ENCODE measurements at regions not wholly inside any gene's neighbourhood (a gene's known extent, or its start where the extent isn't known, plus 50 kb on each side); places are given as distances from the start of the nearest gene placed in this dataset.
A peak's percentile ranks its signal among the peaks of the same experiment; 100 is the strongest.

- H3K27me3 ChIP-seq: no peaks in the 10 kb centered on the region
- TF ChIP-seq POLR2A (IDR thresholded peaks at IDR 0.05) (no peak), CTCF (IDR thresholded peaks at IDR 0.05) (no peak)
- no peaks in the 10 kb centered on the region for H3K4me1 ChIP-seq
- H3K27ac ChIP-seq: no peak overlapping the region
- H3K36me3 ChIP-seq: no peaks in the 10 kb centered on the region
- DNase-seq: no peak
- intact Hi-C loops (cut with DNase I; ENCODE audit: low total_unique reads): no loop called here
- H3K4me3 ChIP-seq: no peak overlapping the region
- H3K9me3 ChIP-seq: no peaks in the 10 kb centered on the region
Measured at GRCh38 chr16:9484881-9485280, 393.4 kb downstream of the HAPSTR1 start.

- intact Hi-C loops (cut with DNase I; ENCODE audit: low total_unique reads): no loop called here
- H3K27ac ChIP-seq: peak overlapping the region; percentile 69 to 70
Measured at GRCh38 chr16:9489835-9490467, 398.5 kb downstream of the HAPSTR1 start.

GRCh38 chr16:9495824-9496223 is 404.4 kb downstream of the HAPSTR1 start:
- Histone ChIP-seq H3K36me3 (no peaks in the 10 kb centered on the region), H3K4me3 (no peak overlapping the region), H3K27ac (no peak overlapping the region), H3K4me1 (no peaks in the 10 kb centered on the region), H3K9me3 (no peaks in the 10 kb centered on the region), H3K27me3 (no peaks in the 10 kb centered on the region)
- intact Hi-C loops (cut with DNase I; ENCODE audit: low total_unique reads): no loop called here
- no peak for TF ChIP-seq POLR2A (IDR thresholded peaks at IDR 0.05)
- no peak for TF ChIP-seq CTCF (IDR thresholded peaks at IDR 0.05)
- no peak for DNase-seq

More at GRCh38 chr16:9489835-9490467, 398.5 kb downstream of the HAPSTR1 start:
- H3K36me3 ChIP-seq: no peaks in the 10 kb centered on the region
- H3K9me3 ChIP-seq: no peaks in the 10 kb centered on the region
- no peaks in the 10 kb centered on the region for H3K27me3 ChIP-seq
- no peaks in the 10 kb centered on the region for H3K4me1 ChIP-seq
- TF ChIP-seq CTCF (IDR thresholded peaks at IDR 0.05): no peak
- TF ChIP-seq POLR2A (IDR thresholded peaks at IDR 0.05): no peak
- peak; percentile 73 to 80 for DNase-seq
- no peak overlapping the region for H3K4me3 ChIP-seq

GRCh38 chr16:9497750-9498149 is 406.3 kb downstream of the HAPSTR1 start:
- Histone ChIP-seq H3K27me3 (no peaks in the 10 kb centered on the region), H3K27ac (no peak overlapping the region), H3K36me3 (no peaks in the 10 kb centered on the region), H3K4me3 (no peak overlapping the region), H3K4me1 (no peaks in the 10 kb centered on the region), H3K9me3 (no peaks in the 10 kb centered on the region)
- TF ChIP-seq CTCF (IDR thresholded peaks at IDR 0.05) (no peak), POLR2A (IDR thresholded peaks at IDR 0.05) (no peak)
- intact Hi-C loops (cut with DNase I; ENCODE audit: low total_unique reads): no loop called here
- no peak for DNase-seq

- Histone ChIP-seq H3K27ac (no peak overlapping the region), H3K27me3 (no peaks in the 10 kb centered on the region), H3K9me3 (no peaks in the 10 kb centered on the region), H3K36me3 (no peaks in the 10 kb centered on the region), H3K4me3 (no peak overlapping the region), H3K4me1 (no peaks in the 10 kb centered on the region)
- intact Hi-C loops (cut with DNase I; ENCODE audit: low total_unique reads): no loop called here
- DNase-seq: no peak
- TF ChIP-seq POLR2A (IDR thresholded peaks at IDR 0.05) (no peak), CTCF (IDR thresholded peaks at IDR 0.05) (no peak)
Measured at GRCh38 chr16:9499941-9500593, 408.6 kb downstream of the HAPSTR1 start.

Data from uterus (tissue), 3 donors.